ENCODE measurements at regions not wholly inside any gene's neighbourhood (a gene's known extent, or its start where the extent isn't known, plus 50 kb on each side); places are given as distances from the start of the nearest gene placed in this dataset.
"Not testable (repeated sequence)": the region's sequence is repeated elsewhere in the genome, so short reads cannot be mapped to it uniquely, and the experiment has no call there.

GRCh38 chr4:111435986-111436744 is 709.1 kb upstream of the FAM241A start:
- no peak for DNase-seq

GRCh38 chr4:111441687-111442086 is 703.6 kb upstream of the FAM241A start:
- DNase-seq = no peak

- DNase-seq = not testable (repeated sequence)
These were observed 700.4 kb upstream of the FAM241A start for GRCh38 chr4:111444836-111445235.

GRCh38 chr4:111449657-111450056 is 695.6 kb upstream of the FAM241A start:
- DNase-seq = no peak

GRCh38 chr4:111450867-111451266 is 694.4 kb upstream of the FAM241A start:
- no peak for DNase-seq

- DNase-seq = no peak
These were observed 692.0 kb upstream of the FAM241A start for GRCh38 chr4:111453216-111453615.

GRCh38 chr4:111454961-111455360 is 690.3 kb upstream of the FAM241A start:
- DNase-seq = no peak

- DNase-seq = no peak
These were observed 680.8 kb upstream of the FAM241A start for GRCh38 chr4:111464251-111465045.

GRCh38 chr4:111466811-111467604 is 678.2 kb upstream of the FAM241A start:
- no peak for DNase-seq

GRCh38 chr4:111475001-111475400 is 670.3 kb upstream of the FAM241A start:
- DNase-seq = no peak

- no peak for DNase-seq
These were observed 669.6 kb upstream of the FAM241A start for GRCh38 chr4:111475666-111476065.

- DNase-seq = no peak
These were observed 664.7 kb upstream of the FAM241A start for GRCh38 chr4:111480510-111480909.

GRCh38 chr4:111483375-111484169 is 661.7 kb upstream of the FAM241A start:
- DNase-seq = no peak

- DNase-seq = no peak
These were observed 652.8 kb upstream of the FAM241A start for GRCh38 chr4:111492496-111492895.

- DNase-seq = no peak
These were observed 650.8 kb upstream of the FAM241A start for GRCh38 chr4:111494471-111494870.

GRCh38 chr4:111494971-111495370 is 650.3 kb upstream of the FAM241A start:
- no peak for DNase-seq

- DNase-seq = no peak
These were observed 646.0 kb upstream of the FAM241A start for GRCh38 chr4:111499291-111499690.

- DNase-seq = no peak
These were observed 645.5 kb upstream of the FAM241A start for GRCh38 chr4:111499706-111500105.

GRCh38 chr4:111500858-111501257 is 644.4 kb upstream of the FAM241A start:
- no peak for DNase-seq

GRCh38 chr4:111501946-111502345 is 643.3 kb upstream of the FAM241A start:
- no peak for DNase-seq

- DNase-seq = no peak
These were observed 642.6 kb upstream of the FAM241A start for GRCh38 chr4:111502626-111503025.

- DNase-seq = no peak
These were observed 638.5 kb upstream of the FAM241A start for GRCh38 chr4:111506706-111507105.

- no peak for DNase-seq
These were observed 634.7 kb upstream of the FAM241A start for GRCh38 chr4:111510535-111510934.

All from CD4-positive, alpha-beta T cell treated with Interleukin-1 beta for 1 hour (primary cell).